ENCODE measurements at regions not wholly inside any gene's neighbourhood (a gene's known extent, or its start where the extent isn't known, plus 50 kb on each side); places are given as distances from the start of the nearest gene placed in this dataset.

- H3K36me3 ChIP-seq (ENCODE audit: control insufficient read depth in 2 of 2, insufficient read depth in 2 of 2, low read length in 2 of 2) = no peaks in the 10 kb centered on the region
- H3K27ac ChIP-seq (ENCODE audit: low read depth in 2 of 2, low read length in 2 of 2) = no peak overlapping the region
- H3K9me3 ChIP-seq (ENCODE audit: control insufficient read depth in 2 of 2, low read length in 2 of 2) = no peaks in the 10 kb centered on the region
- no peaks in the 10 kb centered on the region for H3K4me1 ChIP-seq (ENCODE audit: control insufficient read depth in 2 of 2, insufficient read depth in 2 of 2, low read length in 2 of 2)
- H3K9ac ChIP-seq (ENCODE audit: low read depth in 1 of 2, low read length in 2 of 2) = no peak overlapping the region
- no peak overlapping the region for H3K4me3 ChIP-seq (ENCODE audit: low read length in 2 of 2)
- no peaks in the 10 kb centered on the region for H3K27me3 ChIP-seq (ENCODE audit: control insufficient read depth in 2 of 2, insufficient read depth in 2 of 2, low read length in 2 of 2)
Observed at GRCh38 chr2:21265752-21266151, 142.0 kb downstream of the TDRD15 start.

GRCh38 chr2:21267232-21267835 is 143.6 kb downstream of the TDRD15 start:
- no peaks in the 10 kb centered on the region for H3K9me3 ChIP-seq (ENCODE audit: control insufficient read depth in 2 of 2, low read length in 2 of 2)
- H3K27me3 ChIP-seq (ENCODE audit: control insufficient read depth in 2 of 2, insufficient read depth in 2 of 2, low read length in 2 of 2) = no peaks in the 10 kb centered on the region
- H3K9ac ChIP-seq (ENCODE audit: low read depth in 1 of 2, low read length in 2 of 2) = no peak overlapping the region
- no peak overlapping the region for H3K27ac ChIP-seq (ENCODE audit: low read depth in 2 of 2, low read length in 2 of 2)
- no peak overlapping the region for H3K4me3 ChIP-seq (ENCODE audit: low read length in 2 of 2)
- no peaks in the 10 kb centered on the region for H3K4me1 ChIP-seq (ENCODE audit: control insufficient read depth in 2 of 2, insufficient read depth in 2 of 2, low read length in 2 of 2)
- H3K36me3 ChIP-seq (ENCODE audit: control insufficient read depth in 2 of 2, insufficient read depth in 2 of 2, low read length in 2 of 2) = no peaks in the 10 kb centered on the region

GRCh38 chr2:21268197-21268877 is 144.6 kb downstream of the TDRD15 start:
- no peak overlapping the region for H3K9ac ChIP-seq (ENCODE audit: low read depth in 1 of 2, low read length in 2 of 2)
- H3K4me1 ChIP-seq (ENCODE audit: control insufficient read depth in 2 of 2, insufficient read depth in 2 of 2, low read length in 2 of 2) = no peaks in the 10 kb centered on the region
- H3K9me3 ChIP-seq (ENCODE audit: control insufficient read depth in 2 of 2, low read length in 2 of 2) = no peaks in the 10 kb centered on the region
- H3K27me3 ChIP-seq (ENCODE audit: control insufficient read depth in 2 of 2, insufficient read depth in 2 of 2, low read length in 2 of 2) = no peaks in the 10 kb centered on the region
- H3K36me3 ChIP-seq (ENCODE audit: control insufficient read depth in 2 of 2, insufficient read depth in 2 of 2, low read length in 2 of 2) = no peaks in the 10 kb centered on the region
- H3K4me3 ChIP-seq (ENCODE audit: low read length in 2 of 2) = no peak overlapping the region
- H3K27ac ChIP-seq (ENCODE audit: low read depth in 2 of 2, low read length in 2 of 2) = no peak overlapping the region

- no peaks in the 10 kb centered on the region for H3K9me3 ChIP-seq (ENCODE audit: control insufficient read depth in 2 of 2, low read length in 2 of 2)
- H3K27ac ChIP-seq (ENCODE audit: low read depth in 2 of 2, low read length in 2 of 2) = no peak overlapping the region
- no peaks in the 10 kb centered on the region for H3K27me3 ChIP-seq (ENCODE audit: control insufficient read depth in 2 of 2, insufficient read depth in 2 of 2, low read length in 2 of 2)
- H3K4me1 ChIP-seq (ENCODE audit: control insufficient read depth in 2 of 2, insufficient read depth in 2 of 2, low read length in 2 of 2) = no peaks in the 10 kb centered on the region
- H3K9ac ChIP-seq (ENCODE audit: low read depth in 1 of 2, low read length in 2 of 2) = no peak overlapping the region
- H3K4me3 ChIP-seq (ENCODE audit: low read length in 2 of 2) = no peak overlapping the region
- no peaks in the 10 kb centered on the region for H3K36me3 ChIP-seq (ENCODE audit: control insufficient read depth in 2 of 2, insufficient read depth in 2 of 2, low read length in 2 of 2)
Observed at GRCh38 chr2:21268878-21269224, 145.1 kb downstream of the TDRD15 start.

GRCh38 chr2:21269382-21269781 is 145.6 kb downstream of the TDRD15 start:
- no peaks in the 10 kb centered on the region for H3K27me3 ChIP-seq (ENCODE audit: control insufficient read depth in 2 of 2, insufficient read depth in 2 of 2, low read length in 2 of 2)
- H3K9me3 ChIP-seq (ENCODE audit: control insufficient read depth in 2 of 2, low read length in 2 of 2) = no peaks in the 10 kb centered on the region
- no peak overlapping the region for H3K9ac ChIP-seq (ENCODE audit: low read depth in 1 of 2, low read length in 2 of 2)
- no peak overlapping the region for H3K27ac ChIP-seq (ENCODE audit: low read depth in 2 of 2, low read length in 2 of 2)
- no peaks in the 10 kb centered on the region for H3K36me3 ChIP-seq (ENCODE audit: control insufficient read depth in 2 of 2, insufficient read depth in 2 of 2, low read length in 2 of 2)
- H3K4me3 ChIP-seq (ENCODE audit: low read length in 2 of 2) = no peak overlapping the region
- no peaks in the 10 kb centered on the region for H3K4me1 ChIP-seq (ENCODE audit: control insufficient read depth in 2 of 2, insufficient read depth in 2 of 2, low read length in 2 of 2)

- Histone ChIP-seq H3K9ac (ENCODE audit: low read depth in 1 of 2, low read length in 2 of 2) (no peak overlapping the region), H3K27ac (ENCODE audit: low read depth in 2 of 2, low read length in 2 of 2) (no peak overlapping the region), H3K9me3 (ENCODE audit: control insufficient read depth in 2 of 2, low read length in 2 of 2) (no peaks in the 10 kb centered on the region), H3K4me1 (ENCODE audit: control insufficient read depth in 2 of 2, insufficient read depth in 2 of 2, low read length in 2 of 2) (no peaks in the 10 kb centered on the region), H3K4me3 (ENCODE audit: low read length in 2 of 2) (no peak overlapping the region), H3K36me3 (ENCODE audit: control insufficient read depth in 2 of 2, insufficient read depth in 2 of 2, low read length in 2 of 2) (no peaks in the 10 kb centered on the region), H3K27me3 (ENCODE audit: control insufficient read depth in 2 of 2, insufficient read depth in 2 of 2, low read length in 2 of 2) (no peaks in the 10 kb centered on the region)
Observed at GRCh38 chr2:21270083-21270491, 146.3 kb downstream of the TDRD15 start.

GRCh38 chr2:21270708-21271122 is 146.9 kb downstream of the TDRD15 start:
- Histone ChIP-seq H3K9ac (ENCODE audit: low read depth in 1 of 2, low read length in 2 of 2) (no peak overlapping the region), H3K27me3 (ENCODE audit: control insufficient read depth in 2 of 2, insufficient read depth in 2 of 2, low read length in 2 of 2) (no peaks in the 10 kb centered on the region), H3K27ac (ENCODE audit: low read depth in 2 of 2, low read length in 2 of 2) (no peak overlapping the region), H3K4me3 (ENCODE audit: low read length in 2 of 2) (peak overlapping the region in 1 of 2 donors; percentile 3), H3K4me1 (ENCODE audit: control insufficient read depth in 2 of 2, insufficient read depth in 2 of 2, low read length in 2 of 2) (no peaks in the 10 kb centered on the region), H3K9me3 (ENCODE audit: control insufficient read depth in 2 of 2, low read length in 2 of 2) (no peaks in the 10 kb centered on the region), H3K36me3 (ENCODE audit: control insufficient read depth in 2 of 2, insufficient read depth in 2 of 2, low read length in 2 of 2) (no peaks in the 10 kb centered on the region)

GRCh38 chr2:21276163-21276562 is 152.4 kb downstream of the TDRD15 start:
- Histone ChIP-seq H3K9me3 (ENCODE audit: control insufficient read depth in 2 of 2, low read length in 2 of 2) (no peaks in the 10 kb centered on the region), H3K27me3 (ENCODE audit: control insufficient read depth in 2 of 2, insufficient read depth in 2 of 2, low read length in 2 of 2) (no peaks in the 10 kb centered on the region), H3K4me1 (ENCODE audit: control insufficient read depth in 2 of 2, insufficient read depth in 2 of 2, low read length in 2 of 2) (peaks cover 11 to 22% of the 10 kb centered on the region in 2 donors), H3K4me3 (ENCODE audit: low read length in 2 of 2) (no peak overlapping the region), H3K9ac (ENCODE audit: low read depth in 1 of 2, low read length in 2 of 2) (no peak overlapping the region), H3K27ac (ENCODE audit: low read depth in 2 of 2, low read length in 2 of 2) (no peak overlapping the region), H3K36me3 (ENCODE audit: control insufficient read depth in 2 of 2, insufficient read depth in 2 of 2, low read length in 2 of 2) (no peaks in the 10 kb centered on the region)

- Histone ChIP-seq H3K4me3 (ENCODE audit: low read length in 2 of 2) (no peak overlapping the region), H3K9ac (ENCODE audit: low read depth in 1 of 2, low read length in 2 of 2) (no peak overlapping the region), H3K9me3 (ENCODE audit: control insufficient read depth in 2 of 2, low read length in 2 of 2) (no peaks in the 10 kb centered on the region), H3K36me3 (ENCODE audit: control insufficient read depth in 2 of 2, insufficient read depth in 2 of 2, low read length in 2 of 2) (no peaks in the 10 kb centered on the region), H3K27me3 (ENCODE audit: control insufficient read depth in 2 of 2, insufficient read depth in 2 of 2, low read length in 2 of 2) (no peaks in the 10 kb centered on the region), H3K27ac (ENCODE audit: low read depth in 2 of 2, low read length in 2 of 2) (no peak overlapping the region), H3K4me1 (ENCODE audit: control insufficient read depth in 2 of 2, insufficient read depth in 2 of 2, low read length in 2 of 2) (peaks cover 11 to 22% of the 10 kb centered on the region in 2 donors)
Observed at GRCh38 chr2:21277068-21278056, 153.6 kb downstream of the TDRD15 start.

GRCh38 chr2:21279525-21279924 is 155.8 kb downstream of the TDRD15 start:
- H3K27ac ChIP-seq (ENCODE audit: low read depth in 2 of 2, low read length in 2 of 2) = no peak overlapping the region

More at GRCh38 chr2:21279525-21279924, 155.8 kb downstream of the TDRD15 start:
- Histone ChIP-seq H3K36me3 (ENCODE audit: control insufficient read depth in 2 of 2, insufficient read depth in 2 of 2, low read length in 2 of 2) (no peaks in the 10 kb centered on the region), H3K9me3 (ENCODE audit: control insufficient read depth in 2 of 2, low read length in 2 of 2) (no peaks in the 10 kb centered on the region), H3K4me3 (ENCODE audit: low read length in 2 of 2) (no peak overlapping the region), H3K4me1 (ENCODE audit: control insufficient read depth in 2 of 2, insufficient read depth in 2 of 2, low read length in 2 of 2) (peaks cover 11 to 22% of the 10 kb centered on the region in 2 donors), H3K27me3 (ENCODE audit: control insufficient read depth in 2 of 2, insufficient read depth in 2 of 2, low read length in 2 of 2) (no peaks in the 10 kb centered on the region), H3K9ac (ENCODE audit: low read depth in 1 of 2, low read length in 2 of 2) (no peak overlapping the region)

All from mucosa of rectum (tissue), 2 donors.